GM23338 (cell line): ENCODE measurements at regions not wholly inside any gene's neighbourhood (a gene's known extent, or its start where the extent isn't known, plus 50 kb on each side); places are given as distances from the start of the nearest gene placed in this dataset.

Experiments
- CREB1 ChIP-seq: fragments of 250-450 bp; sonication (Bioruptor Pico); IDR thresholded peaks from 2 replicates; pipeline ENCODE4 v1.5.0; 2020; ENCODE audit warnings: low read depth, mild to moderate bottlenecking, moderate library complexity
- EZH2 ChIP-seq: fragments of 200-600 bp; sonication (generic); IDR thresholded peaks from one replicate; pipeline ENCODE4 v1.8.0; 2017; ENCODE audit warnings: antibody characterized with exemption, mild to moderate bottlenecking, low read depth; ENCODE audit not compliant: unreplicated experiment
- EZH2phosphoT487 ChIP-seq: fragments of 200-600 bp; sonication (generic); IDR thresholded peaks from one replicate; pipeline ENCODE4 v1.8.1; 2018; ENCODE audit warnings: antibody characterized with exemption; ENCODE audit not compliant: unreplicated experiment
- JUNB ChIP-seq: IDR thresholded peaks from one replicate; pipeline ENCODE4 v1.6.1; 2016; ENCODE audit warnings: antibody characterized with exemption; ENCODE audit not compliant: unreplicated experiment
- POLR2AphosphoS5 ChIP-seq: IDR thresholded peaks from 2 replicates; pipeline ENCODE4 v1.6.1; 2016; ENCODE audit warnings: antibody characterized with exemption, low read depth
- STAT1 ChIP-seq: IDR thresholded peaks from one replicate; pipeline ENCODE4 v1.6.1; 2016; ENCODE audit warnings: antibody characterized with exemption; ENCODE audit not compliant: unreplicated experiment
- ZNF114 ChIP-seq: fragments of 250-450 bp; sonication (Bioruptor Pico); IDR thresholded peaks from 2 replicates; pipeline ENCODE4 v1.5.0; 2020; ENCODE audit warnings: mild to moderate bottlenecking, moderate library complexity
- TF ChIP-seq, protein P1 (sequence below), 2 experiments: fragments of 200-600 bp in 1 of 2; sonication (generic) in 1 of 2; conservative IDR thresholded peaks; 2 replicates each; pipeline versions ENCODE4 v1.5.1 to v1.6.1; 2016 to 2017; ENCODE audit warnings: antibody characterized with exemption in 2 of 2, low read depth in 2 of 2, mild to moderate bottlenecking in 2 of 2, moderate library complexity in 1 of 2
- TF ChIP-seq, protein P2 (sequence below): IDR thresholded peaks from one replicate; pipeline ENCODE4 v1.6.1; 2018; ENCODE audit warnings: antibody characterized with exemption; ENCODE audit not compliant: unreplicated experiment

DNA sequence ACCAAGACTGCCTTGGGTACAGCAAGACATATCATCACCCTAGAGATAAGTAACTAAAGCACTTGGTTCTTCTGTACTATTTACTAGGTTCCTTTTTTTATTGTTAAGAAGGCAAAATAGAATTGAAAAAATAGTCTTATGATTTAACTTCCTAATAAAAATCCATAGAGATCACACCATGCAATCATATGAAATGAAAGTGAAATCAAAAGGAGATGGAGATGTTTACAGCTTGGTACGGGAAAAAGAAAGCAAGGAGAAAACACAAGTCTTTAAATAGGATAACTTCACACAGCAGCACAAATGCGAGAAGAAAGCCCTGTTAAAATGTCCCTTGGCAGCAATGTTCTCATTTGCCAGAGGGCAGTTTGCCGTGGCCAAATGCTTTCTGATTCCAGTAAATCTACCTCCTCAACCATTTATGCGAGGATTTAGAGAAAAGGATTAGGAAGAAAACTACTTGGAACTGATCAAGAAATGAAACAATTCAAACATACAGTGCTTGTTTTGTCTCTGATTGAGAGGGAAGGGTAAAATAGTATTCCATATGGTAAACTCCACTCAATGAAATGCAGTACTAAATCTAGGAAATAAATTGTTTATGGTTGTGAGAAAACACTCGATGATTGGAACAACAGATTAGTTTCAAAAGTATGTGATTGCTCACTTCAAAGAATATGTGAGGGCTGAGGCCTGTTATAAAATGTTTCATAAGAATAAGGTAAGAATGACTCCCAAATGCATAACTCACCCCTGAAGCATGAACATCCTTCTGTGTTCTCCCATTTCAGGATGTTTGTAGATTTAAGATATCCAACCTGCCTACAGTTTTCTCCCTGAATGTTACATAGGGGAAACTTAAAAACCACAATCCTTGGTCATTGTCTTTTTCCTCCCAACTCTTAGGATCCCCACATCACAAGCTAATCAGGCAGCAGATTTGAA lies 487.8 kb downstream of the DACH1 start:
- TF ChIP-seq, protein P1, sequence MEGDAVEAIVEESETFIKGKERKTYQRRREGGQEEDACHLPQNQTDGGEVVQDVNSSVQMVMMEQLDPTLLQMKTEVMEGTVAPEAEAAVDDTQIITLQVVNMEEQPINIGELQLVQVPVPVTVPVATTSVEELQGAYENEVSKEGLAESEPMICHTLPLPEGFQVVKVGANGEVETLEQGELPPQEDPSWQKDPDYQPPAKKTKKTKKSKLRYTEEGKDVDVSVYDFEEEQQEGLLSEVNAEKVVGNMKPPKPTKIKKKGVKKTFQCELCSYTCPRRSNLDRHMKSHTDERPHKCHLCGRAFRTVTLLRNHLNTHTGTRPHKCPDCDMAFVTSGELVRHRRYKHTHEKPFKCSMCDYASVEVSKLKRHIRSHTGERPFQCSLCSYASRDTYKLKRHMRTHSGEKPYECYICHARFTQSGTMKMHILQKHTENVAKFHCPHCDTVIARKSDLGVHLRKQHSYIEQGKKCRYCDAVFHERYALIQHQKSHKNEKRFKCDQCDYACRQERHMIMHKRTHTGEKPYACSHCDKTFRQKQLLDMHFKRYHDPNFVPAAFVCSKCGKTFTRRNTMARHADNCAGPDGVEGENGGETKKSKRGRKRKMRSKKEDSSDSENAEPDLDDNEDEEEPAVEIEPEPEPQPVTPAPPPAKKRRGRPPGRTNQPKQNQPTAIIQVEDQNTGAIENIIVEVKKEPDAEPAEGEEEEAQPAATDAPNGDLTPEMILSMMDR (conservative IDR thresholded peaks at IDR 0.05; ENCODE audit: low read depth in 2 of 2), result no peak
- TF ChIP-seq EZH2phosphoT487 (no peak), EZH2 (no peak), POLR2AphosphoS5 (no peak), JUNB (no peak), ZNF114 (no peak), STAT1 (no peak), CREB1 (CRISPR knock-in tag) (no peak)
- TF ChIP-seq, protein P2, sequence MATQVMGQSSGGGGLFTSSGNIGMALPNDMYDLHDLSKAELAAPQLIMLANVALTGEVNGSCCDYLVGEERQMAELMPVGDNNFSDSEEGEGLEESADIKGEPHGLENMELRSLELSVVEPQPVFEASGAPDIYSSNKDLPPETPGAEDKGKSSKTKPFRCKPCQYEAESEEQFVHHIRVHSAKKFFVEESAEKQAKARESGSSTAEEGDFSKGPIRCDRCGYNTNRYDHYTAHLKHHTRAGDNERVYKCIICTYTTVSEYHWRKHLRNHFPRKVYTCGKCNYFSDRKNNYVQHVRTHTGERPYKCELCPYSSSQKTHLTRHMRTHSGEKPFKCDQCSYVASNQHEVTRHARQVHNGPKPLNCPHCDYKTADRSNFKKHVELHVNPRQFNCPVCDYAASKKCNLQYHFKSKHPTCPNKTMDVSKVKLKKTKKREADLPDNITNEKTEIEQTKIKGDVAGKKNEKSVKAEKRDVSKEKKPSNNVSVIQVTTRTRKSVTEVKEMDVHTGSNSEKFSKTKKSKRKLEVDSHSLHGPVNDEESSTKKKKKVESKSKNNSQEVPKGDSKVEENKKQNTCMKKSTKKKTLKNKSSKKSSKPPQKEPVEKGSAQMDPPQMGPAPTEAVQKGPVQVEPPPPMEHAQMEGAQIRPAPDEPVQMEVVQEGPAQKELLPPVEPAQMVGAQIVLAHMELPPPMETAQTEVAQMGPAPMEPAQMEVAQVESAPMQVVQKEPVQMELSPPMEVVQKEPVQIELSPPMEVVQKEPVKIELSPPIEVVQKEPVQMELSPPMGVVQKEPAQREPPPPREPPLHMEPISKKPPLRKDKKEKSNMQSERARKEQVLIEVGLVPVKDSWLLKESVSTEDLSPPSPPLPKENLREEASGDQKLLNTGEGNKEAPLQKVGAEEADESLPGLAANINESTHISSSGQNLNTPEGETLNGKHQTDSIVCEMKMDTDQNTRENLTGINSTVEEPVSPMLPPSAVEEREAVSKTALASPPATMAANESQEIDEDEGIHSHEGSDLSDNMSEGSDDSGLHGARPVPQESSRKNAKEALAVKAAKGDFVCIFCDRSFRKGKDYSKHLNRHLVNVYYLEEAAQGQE, result no peak
